GM12878 (cell line): ENCODE measurements at regions not wholly inside any gene's neighbourhood (a gene's known extent, or its start where the extent isn't known, plus 50 kb on each side); places are given as distances from the start of the nearest gene placed in this dataset.

Experiments used
- ATAC-seq: fragments of 200-7000 bp; cut with Tn5 transposase; 3 replicates; pipeline ENCODE4 v1.9.1; 2020; ENCODE audit warnings: mild to moderate bottlenecking, moderate library complexity
- BruUV-seq: library from RNA; stranded (reverse); fragments of 400-500 nt; replicated peaks from 2 replicates; lab custom pipeline; 2021; lab: Mats Ljungman, UMichigan
- CTCF ChIA-PET: fragments of 300-600 bp; sonication (Branson Sonifier 250); formaldehyde crosslinking; extraction: SDS; loops from one replicate; lab custom pipeline; 2021; ENCODE audit warnings: inconsistent platforms; lab: Yijun Ruan, JAX
- POLR2A ChIA-PET: fragments of 350-600 bp; formaldehyde crosslinking; extraction: SDS; loops from one replicate; lab custom pipeline; 2021; ENCODE audit warnings: inconsistent platforms; lab: Charles Lee
- RAD21 ChIA-PET: fragments of 300-600 bp; sonication (Branson Sonifier 250); formaldehyde crosslinking; loops from one replicate; lab custom pipeline; 2023; ENCODE audit warnings: antibody characterized with exemption; ENCODE audit not compliant: unreplicated experiment; lab: Charles Lee
- SMC1A ChIA-PET: fragments of 300-600 bp; sonication (Branson Sonifier 250); formaldehyde crosslinking; loops from one replicate; lab custom pipeline; 2023; ENCODE audit not compliant: unreplicated experiment, uncharacterized antibody; lab: Charles Lee
- DNase-seq: peaks from one replicate; pipeline ENCODE4 v3.0.0-alpha.2; 2011; ENCODE audit warnings: low read depth, low spot score
- FAIRE-seq: peaks from 3 replicates; lab custom pipeline; 2011; peaks lifted over from hg19 to GRCh38; lab: Jason Lieb, UNC
- H2AFZ ChIP-seq: 2 replicates; pipeline ENCODE4 v1.6.0; 2011; ENCODE audit warnings: low read depth, low read length, control low read depth; ENCODE audit not compliant: control insufficient read depth
- H3K27ac ChIP-seq: 2 replicates; pipeline ENCODE4 v1.5.1; 2011; ENCODE audit warnings: control low read depth; ENCODE audit not compliant: control insufficient read depth, insufficient read depth
- H3K27me3 ChIP-seq, 2 experiments: replicated peaks in 1 of 2; 2 replicates each; pipeline versions ENCODE4 v1.6.0 to v1.6.1; 2011; ENCODE audit warnings: low read length in 1 of 2; ENCODE audit not compliant: control insufficient read depth in 2 of 2, insufficient read depth in 2 of 2
- H3K36me3 ChIP-seq, 2 experiments: 2 replicates each; pipeline ENCODE4 v1.5.1; 2011; ENCODE audit warnings: low read length in 1 of 2; ENCODE audit not compliant: control insufficient read depth in 2 of 2, insufficient read depth in 2 of 2
- H3K4me1 ChIP-seq: 2 replicates; pipeline ENCODE4 v1.6.1; 2011; ENCODE audit warnings: mild to moderate bottlenecking, low read length, moderate library complexity, mixed read lengths; ENCODE audit not compliant: control insufficient read depth, insufficient read depth
- H3K4me2 ChIP-seq: 2 replicates; pipeline ENCODE4 v1.6.0; 2011; ENCODE audit warnings: control low read depth; ENCODE audit not compliant: control insufficient read depth, insufficient read depth
- H3K4me3 ChIP-seq: fragments of 200-600 bp; sonication (generic); 2 replicates; pipeline ENCODE4 v1.5.1; 2016
- H3K79me2 ChIP-seq: 2 replicates; pipeline ENCODE4 v1.6.0; 2011; ENCODE audit warnings: low read length; ENCODE audit not compliant: control insufficient read depth, insufficient read depth
- H3K9ac ChIP-seq: 2 replicates; pipeline ENCODE4 v1.8.0; 2011; ENCODE audit warnings: low read length, control low read depth, mixed read lengths; ENCODE audit not compliant: control insufficient read depth, insufficient read depth
- H3K9me3 ChIP-seq: replicated peaks from 3 replicates; pipeline ENCODE4 v1.5.1; 2011; ENCODE audit warnings: mild to moderate bottlenecking, low read length; ENCODE audit not compliant: control insufficient read depth, insufficient read depth
- H4K20me1 ChIP-seq: 2 replicates; pipeline ENCODE4 v1.6.0; 2011; ENCODE audit not compliant: control insufficient read depth, insufficient read depth
- CHD2 ChIP-seq: IDR thresholded peaks from 2 replicates; pipeline ENCODE4 v1.6.1; 2011; ENCODE audit warnings: low read depth, low read length, improper control_type of control experiment, borderline replicate concordance
- EED ChIP-seq: sonication (generic); IDR thresholded peaks from 2 replicates; pipeline ENCODE4 v1.6.1; 2016; ENCODE audit warnings: antibody characterized with exemption, low read depth
- IRF5 ChIP-seq: fragments of 450-650 bp; IDR thresholded peaks from 2 replicates; pipeline ENCODE4 v1.6.1; 2017; ENCODE audit warnings: borderline replicate concordance
- MTA3 ChIP-seq: IDR thresholded peaks from 2 replicates; pipeline ENCODE4 v1.6.1; 2012; ENCODE audit warnings: low read length, inconsistent platforms, borderline replicate concordance
- MXI1 ChIP-seq: fragments of 150-350 bp; IDR thresholded peaks from 2 replicates; pipeline ENCODE4 v1.6.1; 2011; ENCODE audit warnings: low read depth, mild to moderate bottlenecking, inconsistent platforms, low read length, improper control_type of control experiment
- NR2C1 ChIP-seq: fragments of 450-650 bp; IDR thresholded peaks from 2 replicates; pipeline ENCODE4 v1.6.1; 2017; ENCODE audit warnings: antibody characterized with exemption, mild to moderate bottlenecking, moderate library complexity
- PAX8 ChIP-seq: fragments of 450-650 bp; IDR thresholded peaks from 2 replicates; pipeline ENCODE4 v1.6.1; 2017; ENCODE audit warnings: mild to moderate bottlenecking, moderate library complexity
- PRDM15 ChIP-seq: fragments of 450-650 bp; formaldehyde crosslinking; IDR thresholded peaks from 2 replicates; pipeline ENCODE4 v1.4.0; 2020; ENCODE audit warnings: mild to moderate bottlenecking, moderate library complexity
- SIX5 ChIP-seq: IDR thresholded peaks from 2 replicates; pipeline ENCODE4 v1.6.1; 2011; ENCODE audit warnings: mild to moderate bottlenecking, low read depth, low read length, moderate library complexity; ENCODE audit not compliant: severe bottlenecking
- TBL1XR1 ChIP-seq: IDR thresholded peaks from 2 replicates; pipeline ENCODE4 v1.6.1; 2012; ENCODE audit warnings: low read depth, low read length, improper control_type of control experiment
- USF2 ChIP-seq: IDR thresholded peaks from 2 replicates; pipeline ENCODE4 v1.6.1; 2011; ENCODE audit warnings: low read depth, low read length, improper control_type of control experiment, borderline replicate concordance
- WGBS: methylation state at CpG from one replicate; pipeline ENCODE4 v1.1.6; 2016; ENCODE audit warnings: low lambda C conversion rate; ENCODE audit not compliant: insufficient replicate concordance, insufficient coverage; ENCODE audit errors: missing lambda C conversion rate; 5-methylcytosine and 5-hydroxymethylcytosine counted together
- in situ Hi-C: fragments of 300-500 bp; cut with MboI; formaldehyde crosslinking; loops from 9 replicates; pipeline ENCODE4 v1.14.3; 2018; ENCODE audit warnings: mixed read lengths
- intact Hi-C: fragments of 100-400 bp; cut with micrococcal nuclease; formaldehyde crosslinking; loops from one replicate; pipeline ENCODE4 v1.14.2; 2022; ENCODE audit not compliant: unreplicated experiment

DNA sequence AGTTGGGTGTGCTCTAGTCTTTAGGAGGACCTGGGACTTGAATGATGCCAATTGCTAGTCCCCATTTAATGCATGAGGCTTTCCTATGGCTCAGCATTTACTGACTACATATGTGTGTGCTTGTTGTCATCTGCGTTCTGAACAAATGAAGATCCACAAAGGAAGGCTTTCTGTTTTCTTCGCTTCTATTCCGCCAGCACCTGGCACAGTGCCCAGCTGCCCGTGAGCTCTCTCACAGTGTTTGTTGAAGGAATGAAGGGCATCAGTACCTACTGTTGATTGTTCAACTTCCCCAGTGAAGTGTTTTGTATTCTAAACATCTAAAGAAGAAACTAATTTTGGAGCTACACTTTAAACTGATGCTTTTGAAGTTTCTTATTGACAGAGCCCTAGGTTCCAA, 122.4 kb upstream of the LINC00305 start (continued):
- no peak for TF ChIP-seq PRDM15
- TF ChIP-seq, all 136 proteins: peak for 0

DNA sequence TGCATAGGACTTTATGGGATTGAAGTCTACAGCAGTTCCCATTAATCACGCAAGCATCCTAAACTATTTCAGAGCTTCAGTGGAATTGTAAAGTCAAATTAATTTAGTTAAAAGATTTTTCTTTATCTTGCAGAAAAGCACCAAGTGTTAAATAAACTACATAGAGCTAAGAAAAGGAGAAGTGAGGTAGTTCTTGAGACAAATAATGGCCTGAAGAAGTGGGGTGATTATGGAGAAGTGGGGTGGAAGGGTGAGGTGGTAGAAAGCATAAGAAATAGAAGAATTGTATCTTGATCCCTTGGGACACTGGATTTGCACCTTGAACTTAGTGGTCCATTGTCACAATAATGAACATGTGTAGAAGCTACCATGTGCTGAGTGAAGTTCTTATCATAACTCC, 121.7 kb upstream of the LINC00305 start:
- Histone ChIP-seq H3K27ac (no peak overlapping the region), H3K9me3 (no peaks in the 10 kb centered on the region), H3K4me1 (no peaks in the 10 kb centered on the region), H3K79me2 (no peaks in the 10 kb centered on the region), H4K20me1 (no peaks in the 10 kb centered on the region), H3K9ac (no peak overlapping the region), H3K36me3 (no peaks in the 10 kb centered on the region), H2AFZ (no peak overlapping the region), H3K4me3 (no peak overlapping the region), H3K4me2 (no peak overlapping the region), H3K27me3 (no peaks in the 10 kb centered on the region)
- ChIA-PET RAD21 (interaction anchor here (1.4 to 1.5 kb wide), 2 partner anchors 17 to 54 kb away, joined by 3 to 4 read pairs; no protein-coding TSS in a partner anchor), SMC1A (interaction anchor here (0.8 kb wide), 1 partner anchor 83 kb away, joined by 3 read pairs; no protein-coding TSS in a partner anchor), POLR2A (no interaction called here), CTCF (interaction anchor here (1.1 kb wide), 1 partner anchor 9 kb away, joined by 3 read pairs; no protein-coding TSS in a partner anchor)
- intact Hi-C loops (no loop called here), in situ Hi-C loops (no loop called here)
- TF ChIP-seq USF2 (no peak), MXI1 (no peak), MTA3 (no peak), NR2C1 (no peak), IRF5 (no peak), SIX5 (no peak), TBL1XR1 (no peak), PAX8 (no peak), EED (no peak), CHD2 (no peak)
- ATAC-seq (no peak), DNase-seq (no peak), FAIRE-seq (no peak)
- 78% methylated on average over 1 of the region's 1 CpG for WGBS
- no TSS peak for BruUV-seq
